SK-N-MC (cell line): ENCODE measurements at regions not wholly inside any gene's neighbourhood (a gene's known extent, or its start where the extent isn't known, plus 50 kb on each side); places are given as distances from the start of the nearest gene placed in this dataset.

Source experiments
- EZH2 ChIP-seq: fragments of 200-600 bp; sonication (generic); IDR thresholded peaks from one replicate; pipeline ENCODE4 v1.6.1; 2017; ENCODE audit warnings: antibody characterized with exemption
- FOXP2 ChIP-seq: optimal IDR thresholded peaks from 2 replicates; pipeline ENCODE3; 2011; ENCODE audit warnings: mild to moderate bottlenecking, moderate library complexity; ENCODE audit not compliant: insufficient read depth; ENCODE audit errors: extremely low read length, control extremely low read depth
- POLR2AphosphoS5 ChIP-seq: IDR thresholded peaks from 2 replicates; pipeline ENCODE4 v1.6.1; 2012; ENCODE audit warnings: mild to moderate bottlenecking, low read depth, low read length, borderline replicate concordance

- TF ChIP-seq EZH2: no peak
- no peak for TF ChIP-seq POLR2AphosphoS5
- TF ChIP-seq FOXP2: no peak
Observed at GRCh38 chr2:118489712-118490299, 357.6 kb downstream of the EN1 start.
